Fibroblast of the aortic adventitia (primary cell): ENCODE measurements at regions not wholly inside any gene's neighbourhood (a gene's known extent, or its start where the extent isn't known, plus 50 kb on each side); places are given as distances from the start of the nearest gene placed in this dataset.

Experiments
- DNase-seq: peaks from one replicate; pipeline ENCODE4 v3.0.0-alpha.2; 2010; ENCODE audit warnings: low read depth
- H3K4me3 ChIP-seq: 2 replicates; pipeline ENCODE4 v1.5.1; 2011; ENCODE audit warnings: low read depth, mild to moderate bottlenecking, control low read depth, low read length, moderate library complexity
- CTCF ChIP-seq: IDR thresholded peaks from 2 replicates; pipeline ENCODE4 v1.5.1; 2011; ENCODE audit warnings: mild to moderate bottlenecking, low read length, control low read depth, inconsistent platforms; ENCODE audit not compliant: insufficient read depth

DNA sequence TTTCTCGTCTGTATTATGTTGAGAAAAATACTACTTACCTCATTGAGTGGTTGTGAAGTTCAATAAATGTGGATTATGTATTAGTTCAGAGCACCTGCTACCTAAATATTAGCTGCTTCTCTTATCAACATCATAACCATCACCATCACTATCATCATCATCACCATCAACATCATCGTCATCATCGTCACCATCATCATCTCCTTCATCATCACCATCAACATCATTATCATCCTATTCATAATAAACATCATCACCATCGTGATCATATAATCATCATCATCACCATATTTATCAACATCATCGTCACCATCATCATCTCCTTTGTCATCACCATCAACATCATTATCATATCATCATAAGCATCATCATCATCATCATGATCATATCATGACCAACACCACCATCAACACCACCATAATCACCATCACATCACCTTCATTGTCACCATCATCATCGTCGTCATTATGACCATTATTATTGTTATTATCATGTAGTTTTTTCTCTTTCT lies 181.0 kb upstream of the ADCY2 start:
- no peak for DNase-seq
- H3K4me3 ChIP-seq = no peak overlapping the region
- no peak for TF ChIP-seq CTCF

GRCh38 chr5:7218141-7218540 lies 177.8 kb upstream of the ADCY2 start:
- no peak for TF ChIP-seq CTCF
- H3K4me3 ChIP-seq = no peak overlapping the region
- DNase-seq = no peak

- no peak for TF ChIP-seq CTCF
- no peak overlapping the region for H3K4me3 ChIP-seq
- no peak for DNase-seq
Measured at GRCh38 chr5:7220156-7220555, 175.8 kb upstream of the ADCY2 start.

- H3K4me3 ChIP-seq = no peak overlapping the region
- DNase-seq = no peak
- TF ChIP-seq CTCF = no peak
Measured at GRCh38 chr5:7221041-7221440, 174.9 kb upstream of the ADCY2 start.

DNA sequence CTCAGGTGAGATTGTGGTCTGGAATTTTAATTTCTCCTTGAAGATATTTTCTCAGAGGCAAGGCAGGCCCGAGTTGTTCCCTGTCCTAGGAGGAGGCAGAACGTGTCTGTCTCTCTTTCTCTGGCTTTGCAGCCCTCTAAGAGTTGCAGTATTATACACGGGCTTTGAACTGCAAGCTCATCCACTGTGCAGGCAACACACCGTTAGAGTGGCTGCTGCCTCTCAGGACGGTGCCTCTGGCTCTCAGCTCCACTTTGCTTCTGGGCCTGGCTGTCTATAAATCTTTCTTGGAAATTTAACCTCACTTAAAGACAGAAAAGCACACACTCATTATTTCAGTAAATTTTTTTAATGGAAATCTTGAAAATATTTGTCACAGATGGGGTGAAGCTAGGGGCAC lies 170.1 kb upstream of the ADCY2 start:
- no peak overlapping the region for H3K4me3 ChIP-seq
- TF ChIP-seq CTCF = no peak
- no peak for DNase-seq

- no peak for DNase-seq
- TF ChIP-seq CTCF = no peak
- no peak overlapping the region for H3K4me3 ChIP-seq
Measured at GRCh38 chr5:7242118-7242710, 153.7 kb upstream of the ADCY2 start.

DNA sequence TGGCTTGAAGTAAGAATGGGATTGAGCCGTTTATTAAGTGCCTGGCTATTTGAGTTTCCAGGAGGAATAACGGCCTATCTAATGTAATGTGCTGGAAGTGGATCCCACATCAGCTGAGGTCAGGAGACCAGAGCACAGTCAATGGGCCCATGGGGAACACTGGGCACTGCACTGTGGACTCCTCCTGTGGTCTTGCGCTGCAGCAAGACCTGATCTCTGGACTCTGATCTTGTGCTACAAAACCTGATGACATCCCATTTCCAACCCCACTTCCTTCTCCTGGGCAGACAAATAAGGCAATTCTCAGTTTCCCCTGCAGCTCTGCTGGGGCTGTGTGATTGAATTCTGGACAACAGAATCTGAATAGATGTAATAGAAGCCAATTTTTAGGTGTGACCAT lies 151.7 kb upstream of the ADCY2 start:
- no peak overlapping the region for H3K4me3 ChIP-seq
- no peak for TF ChIP-seq CTCF
- no peak for DNase-seq
